ENCODE measurements at regions not wholly inside any gene's neighbourhood (a gene's known extent, or its start where the extent isn't known, plus 50 kb on each side); places are given as distances from the start of the nearest gene placed in this dataset.

DNA sequence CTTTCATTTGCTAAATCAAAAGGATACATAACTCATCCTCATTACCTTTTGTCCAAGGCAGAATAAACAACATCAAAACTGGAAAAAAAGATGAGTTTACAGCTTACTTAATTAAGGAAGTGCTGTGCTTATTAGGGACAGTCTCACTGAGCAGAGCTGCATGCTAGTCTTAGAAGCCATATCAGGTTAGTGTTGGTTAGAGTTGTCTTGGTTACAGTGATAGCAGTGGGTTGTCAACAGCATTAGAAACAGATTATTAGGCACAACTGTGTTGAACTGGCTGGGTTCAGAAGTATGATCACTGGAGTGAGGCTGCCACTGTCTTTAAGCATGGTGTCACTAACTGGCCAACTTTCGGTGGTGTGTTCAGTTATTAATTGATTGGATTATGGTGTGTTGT lies 503.9 kb upstream of the IGFBP3 start:
- Histone ChIP-seq H3K4me2 (ENCODE audit: low read length) (no peak overlapping the region), H3K9me2 (ENCODE audit: insufficient read depth, low read length) (no peaks in the 10 kb centered on the region), H3K4me1 (ENCODE audit: insufficient read depth, low read length, poor library complexity, severe bottlenecking) (no peaks in the 10 kb centered on the region), H3K9me3 (ENCODE audit: low read length) (no peaks in the 10 kb centered on the region), H3K79me2 (ENCODE audit: insufficient read depth, low read depth, low read length) (no peaks in the 10 kb centered on the region), H3K36me3 (ENCODE audit: insufficient read depth, low read length) (no peaks in the 10 kb centered on the region), H3K4me3 (ENCODE audit: low read depth, low read length, poor library complexity, severe bottlenecking) (no peak overlapping the region), H4K20me1 (ENCODE audit: insufficient read depth, low read length) (no peaks in the 10 kb centered on the region), H3K27ac (ENCODE audit: low read depth, low read length, poor library complexity, severe bottlenecking) (no peak overlapping the region), H2AFZ (ENCODE audit: low read length) (no peak overlapping the region)
- DNase-seq (ENCODE audit: low spot score): no peak
- intact Hi-C loops (cut with micrococcal nuclease; ENCODE audit: unreplicated experiment): no loop called here
- no peak for TF ChIP-seq EZH2phosphoT487 (IDR thresholded peaks at IDR 0.05; ENCODE audit: borderline replicate concordance, low read depth, low read length)
- TF ChIP-seq, protein P1, sequence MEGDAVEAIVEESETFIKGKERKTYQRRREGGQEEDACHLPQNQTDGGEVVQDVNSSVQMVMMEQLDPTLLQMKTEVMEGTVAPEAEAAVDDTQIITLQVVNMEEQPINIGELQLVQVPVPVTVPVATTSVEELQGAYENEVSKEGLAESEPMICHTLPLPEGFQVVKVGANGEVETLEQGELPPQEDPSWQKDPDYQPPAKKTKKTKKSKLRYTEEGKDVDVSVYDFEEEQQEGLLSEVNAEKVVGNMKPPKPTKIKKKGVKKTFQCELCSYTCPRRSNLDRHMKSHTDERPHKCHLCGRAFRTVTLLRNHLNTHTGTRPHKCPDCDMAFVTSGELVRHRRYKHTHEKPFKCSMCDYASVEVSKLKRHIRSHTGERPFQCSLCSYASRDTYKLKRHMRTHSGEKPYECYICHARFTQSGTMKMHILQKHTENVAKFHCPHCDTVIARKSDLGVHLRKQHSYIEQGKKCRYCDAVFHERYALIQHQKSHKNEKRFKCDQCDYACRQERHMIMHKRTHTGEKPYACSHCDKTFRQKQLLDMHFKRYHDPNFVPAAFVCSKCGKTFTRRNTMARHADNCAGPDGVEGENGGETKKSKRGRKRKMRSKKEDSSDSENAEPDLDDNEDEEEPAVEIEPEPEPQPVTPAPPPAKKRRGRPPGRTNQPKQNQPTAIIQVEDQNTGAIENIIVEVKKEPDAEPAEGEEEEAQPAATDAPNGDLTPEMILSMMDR (conservative IDR thresholded peaks at IDR 0.05; ENCODE audit: low read length): no peak
- ChIA-PET POLR2A (no interaction called here), CTCF (ENCODE audit: unreplicated experiment) (no interaction called here)
- no TSS peak for BruUV-seq (replicated peaks)

DNA sequence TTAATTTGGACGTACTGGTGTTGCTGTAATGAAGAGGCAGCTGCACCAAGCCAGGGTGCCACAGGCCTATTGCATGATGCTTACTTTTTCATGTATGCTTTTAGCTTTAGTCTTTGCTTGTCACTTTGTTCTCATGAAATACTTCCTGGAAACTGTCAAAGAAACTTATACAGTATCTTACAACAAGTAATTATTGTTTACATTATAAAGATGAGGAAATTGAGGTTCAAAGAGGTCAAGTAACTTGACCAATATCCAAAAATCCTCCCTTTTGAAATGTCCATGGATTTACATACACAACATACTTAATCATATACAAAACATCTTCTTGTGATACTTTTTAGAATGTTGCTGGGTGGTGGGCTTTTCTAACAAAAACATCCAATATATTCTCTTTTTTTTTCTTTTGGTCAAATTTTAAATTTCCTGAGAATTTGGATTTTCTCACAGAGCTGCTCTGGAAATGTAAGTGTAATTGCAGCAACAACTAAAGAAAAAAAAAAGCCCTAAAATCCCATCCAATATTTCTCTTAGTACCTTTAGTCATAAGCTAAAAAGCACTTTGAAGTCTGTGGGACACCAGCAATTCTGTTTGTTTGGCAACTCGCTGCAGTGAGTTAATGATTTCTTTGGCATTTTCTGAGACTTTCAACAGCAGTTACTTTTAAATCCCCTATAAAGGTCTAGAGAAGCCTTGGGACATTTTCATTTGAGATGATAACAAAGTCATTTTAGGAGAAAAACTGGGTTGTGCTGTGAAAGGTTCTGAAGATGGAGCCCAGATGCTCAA lies 500.6 kb upstream of the IGFBP3 start:
- Histone ChIP-seq H3K9me3 (ENCODE audit: low read length) (no peaks in the 10 kb centered on the region), H3K79me2 (ENCODE audit: insufficient read depth, low read depth, low read length) (no peaks in the 10 kb centered on the region), H3K4me2 (ENCODE audit: low read length) (no peak overlapping the region), H3K9me2 (ENCODE audit: insufficient read depth, low read length) (no peaks in the 10 kb centered on the region), H2AFZ (ENCODE audit: low read length) (no peak overlapping the region), H3K4me1 (ENCODE audit: insufficient read depth, low read length, poor library complexity, severe bottlenecking) (no peaks in the 10 kb centered on the region), H3K27ac (ENCODE audit: low read depth, low read length, poor library complexity, severe bottlenecking) (no peak overlapping the region), H4K20me1 (ENCODE audit: insufficient read depth, low read length) (no peaks in the 10 kb centered on the region), H3K36me3 (ENCODE audit: insufficient read depth, low read length) (no peaks in the 10 kb centered on the region), H3K4me3 (ENCODE audit: low read depth, low read length, poor library complexity, severe bottlenecking) (no peak overlapping the region)
- CTCF ChIA-PET (ENCODE audit: unreplicated experiment): no interaction called here
- intact Hi-C loops (cut with micrococcal nuclease; ENCODE audit: unreplicated experiment): no loop called here
- BruUV-seq (replicated peaks): no TSS peak
- POLR2A ChIA-PET: no interaction called here
- DNase-seq (ENCODE audit: low spot score): no peak
- TF ChIP-seq, protein P1 (conservative IDR thresholded peaks at IDR 0.05; ENCODE audit: low read length): no peak
- no peak for TF ChIP-seq EZH2phosphoT487 (IDR thresholded peaks at IDR 0.05; ENCODE audit: borderline replicate concordance, low read depth, low read length)

DNA sequence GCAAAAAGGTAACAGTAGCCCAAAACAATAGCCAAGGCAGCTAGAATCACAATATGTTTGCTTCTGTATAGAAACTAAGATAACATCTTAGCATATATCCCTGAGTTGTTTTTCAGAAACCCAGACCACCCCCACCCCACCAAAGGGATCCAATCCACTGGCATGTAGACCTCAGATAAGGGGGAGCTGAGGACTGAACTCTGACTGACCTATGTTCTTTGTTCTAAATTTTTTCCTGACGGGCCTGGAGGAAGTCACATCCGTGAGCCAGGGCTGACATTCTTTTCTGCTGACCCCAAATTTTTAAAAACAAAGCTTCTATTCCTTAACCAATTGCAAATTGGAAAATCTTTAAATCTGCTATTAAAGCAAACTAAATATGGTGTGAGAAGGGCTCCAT lies 493.9 kb upstream of the IGFBP3 start:
- Histone ChIP-seq H2AFZ (ENCODE audit: low read length) (no peak overlapping the region), H3K4me3 (ENCODE audit: low read depth, low read length, poor library complexity, severe bottlenecking) (no peak overlapping the region), H3K9me3 (ENCODE audit: low read length) (no peaks in the 10 kb centered on the region), H3K4me1 (ENCODE audit: insufficient read depth, low read length, poor library complexity, severe bottlenecking) (no peaks in the 10 kb centered on the region), H3K36me3 (ENCODE audit: insufficient read depth, low read length) (no peaks in the 10 kb centered on the region), H3K79me2 (ENCODE audit: insufficient read depth, low read depth, low read length) (no peaks in the 10 kb centered on the region), H3K4me2 (ENCODE audit: low read length) (no peak overlapping the region), H3K27ac (ENCODE audit: low read depth, low read length, poor library complexity, severe bottlenecking) (no peak overlapping the region), H4K20me1 (ENCODE audit: insufficient read depth, low read length) (no peaks in the 10 kb centered on the region), H3K9me2 (ENCODE audit: insufficient read depth, low read length) (no peaks in the 10 kb centered on the region)
- TF ChIP-seq EZH2phosphoT487 (IDR thresholded peaks at IDR 0.05; ENCODE audit: borderline replicate concordance, low read depth, low read length): no peak
- TF ChIP-seq, protein P1 (conservative IDR thresholded peaks at IDR 0.05; ENCODE audit: low read length): no peak
- ChIA-PET CTCF (ENCODE audit: unreplicated experiment) (no interaction called here), POLR2A (interaction anchor here (0.6 kb wide), 1 partner anchor 49 kb away, joined by 3 read pairs; no protein-coding TSS in a partner anchor)
- intact Hi-C loops (cut with micrococcal nuclease; ENCODE audit: unreplicated experiment): no loop called here
- DNase-seq (ENCODE audit: low spot score): no peak
- no TSS peak for BruUV-seq (replicated peaks)
